Natural killer cell (primary cell): ENCODE measurements at regions not wholly inside any gene's neighbourhood (a gene's known extent, or its start where the extent isn't known, plus 50 kb on each side); places are given as distances from the start of the nearest gene placed in this dataset.

ENCODE experiments used
- ATAC-seq, 3 donors: fragments of 150-1000 bp in 2 of 3; fragments of 200-7000 bp in 1 of 3; cut with Tn5 transposase; 1 replicate in 1 of 3; 2 replicates in 2 of 3; pipeline ENCODE4 v1.10.0; 2021; ENCODE audit warnings: mild to moderate bottlenecking in 2 of 3, moderate library complexity in 2 of 3
- DNase-seq, 2 donors: peaks; one replicate each; pipeline versions ENCODE4 v3.0.0 to v3.0.0-alpha.2; 2013 to 2021; ENCODE audit warnings: mixed read lengths in 1 of 2
- H3K27ac ChIP-seq: one replicate; pipeline ENCODE4 v1.5.1; 2013; ENCODE audit warnings: mild to moderate bottlenecking, low read length
- H3K27me3 ChIP-seq: one replicate; pipeline ENCODE4 v1.6.1; 2013; ENCODE audit warnings: low read length; ENCODE audit not compliant: control insufficient read depth, insufficient read depth
- H3K36me3 ChIP-seq: one replicate; pipeline ENCODE4 v1.6.1; 2013; ENCODE audit warnings: low read length; ENCODE audit not compliant: control insufficient read depth, insufficient read depth
- H3K4me1 ChIP-seq: one replicate; pipeline ENCODE4 v1.6.1; 2013; ENCODE audit warnings: low read length; ENCODE audit not compliant: control insufficient read depth, insufficient read depth
- H3K4me3 ChIP-seq: one replicate; pipeline ENCODE4 v1.5.1; 2013; ENCODE audit warnings: low read length
- H3K9me3 ChIP-seq: one replicate; pipeline ENCODE4 v1.6.1; 2013; ENCODE audit warnings: low read length; ENCODE audit not compliant: control insufficient read depth, insufficient read depth
- H3K27ac Mint-ChIP-seq, 2 donors: one replicate each; pipeline ENCODE4 v1.8.0; 2022; ENCODE audit warnings: mild to moderate bottlenecking in 2 of 2, mixed read lengths in 2 of 2, moderate library complexity in 1 of 2
- H3K27me3 Mint-ChIP-seq, 2 donors: one replicate each; pipeline ENCODE4 v1.8.0; 2022; ENCODE audit warnings: low read depth in 2 of 2, mixed read lengths in 2 of 2
- H3K36me3 Mint-ChIP-seq: one replicate; pipeline ENCODE4 v1.8.0; 2022; ENCODE audit warnings: mixed read lengths
- H3K4me1 Mint-ChIP-seq, 2 donors: one replicate each; pipeline ENCODE4 v1.8.0; 2022; ENCODE audit warnings: mixed read lengths in 2 of 2
- H3K4me3 Mint-ChIP-seq: one replicate; pipeline ENCODE4 v1.8.0; 2022; ENCODE audit warnings: mild to moderate bottlenecking, moderate library complexity, mixed read lengths
- H3K9me3 Mint-ChIP-seq, 2 donors: one replicate each; pipeline ENCODE4 v1.8.0; 2022; ENCODE audit warnings: mixed read lengths in 2 of 2
- WGBS: methylation state at CpG from one replicate; pipeline ENCODE4 v1.1.7; 2013; ENCODE audit warnings: missing lambda C conversion rate; ENCODE audit not compliant: insufficient coverage; 5-methylcytosine and 5-hydroxymethylcytosine counted together
- intact Hi-C: fragments of 100-400 bp; cut with micrococcal nuclease; formaldehyde crosslinking; loops from one replicate; pipeline ENCODE4 v1.14.2; 2022
- TF ChIP-seq, protein P1 (sequence below): fragments of 200-600 bp; IDR thresholded peaks from one replicate; pipeline ENCODE4 v1.8.0; 2022; ENCODE audit warnings: antibody characterized with exemption

DNA sequence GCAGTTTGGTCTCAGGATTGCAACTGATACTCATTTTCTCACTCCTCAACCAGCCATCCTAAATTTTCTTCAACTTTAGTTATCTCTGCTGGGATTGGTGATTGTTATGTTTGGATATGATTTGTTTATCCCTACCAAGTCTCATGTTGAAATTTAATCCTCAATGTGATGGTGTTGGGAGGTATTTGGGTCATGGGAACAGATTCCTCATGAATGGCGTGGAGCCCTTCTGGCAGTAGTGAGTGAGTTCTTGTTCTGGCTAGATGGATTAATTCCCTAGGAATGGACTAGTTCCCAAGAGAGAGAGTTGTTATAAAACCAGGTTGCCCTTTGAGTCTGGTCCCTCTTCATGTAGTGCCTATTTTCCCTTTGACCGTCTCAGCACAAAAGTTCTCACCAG lies 399.9 kb downstream of the SQOR start:
- ATAC-seq (no peak), DNase-seq (no peak)
- H3K27ac ChIP-seq: no peak overlapping the region
- H3K9me3 ChIP-seq: no peaks in the 10 kb centered on the region
- WGBS: 91% methylated on average over 2 of the region's 2 CpGs
- Mint-ChIP-seq H3K4me3 (no peak overlapping the region), H3K36me3 (no peaks in the 10 kb centered on the region), H3K9me3 (peaks cover 3 to 15% of the 10 kb centered on the region in 2 donors), H3K27ac (no peak overlapping the region), H3K4me1 (no peaks in the 10 kb centered on the region), H3K27me3 (no peaks in the 10 kb centered on the region)
- H3K4me3 ChIP-seq: no peak overlapping the region
- intact Hi-C loops: no loop called here
- no peaks in the 10 kb centered on the region for H3K36me3 ChIP-seq
- TF ChIP-seq, protein P1, sequence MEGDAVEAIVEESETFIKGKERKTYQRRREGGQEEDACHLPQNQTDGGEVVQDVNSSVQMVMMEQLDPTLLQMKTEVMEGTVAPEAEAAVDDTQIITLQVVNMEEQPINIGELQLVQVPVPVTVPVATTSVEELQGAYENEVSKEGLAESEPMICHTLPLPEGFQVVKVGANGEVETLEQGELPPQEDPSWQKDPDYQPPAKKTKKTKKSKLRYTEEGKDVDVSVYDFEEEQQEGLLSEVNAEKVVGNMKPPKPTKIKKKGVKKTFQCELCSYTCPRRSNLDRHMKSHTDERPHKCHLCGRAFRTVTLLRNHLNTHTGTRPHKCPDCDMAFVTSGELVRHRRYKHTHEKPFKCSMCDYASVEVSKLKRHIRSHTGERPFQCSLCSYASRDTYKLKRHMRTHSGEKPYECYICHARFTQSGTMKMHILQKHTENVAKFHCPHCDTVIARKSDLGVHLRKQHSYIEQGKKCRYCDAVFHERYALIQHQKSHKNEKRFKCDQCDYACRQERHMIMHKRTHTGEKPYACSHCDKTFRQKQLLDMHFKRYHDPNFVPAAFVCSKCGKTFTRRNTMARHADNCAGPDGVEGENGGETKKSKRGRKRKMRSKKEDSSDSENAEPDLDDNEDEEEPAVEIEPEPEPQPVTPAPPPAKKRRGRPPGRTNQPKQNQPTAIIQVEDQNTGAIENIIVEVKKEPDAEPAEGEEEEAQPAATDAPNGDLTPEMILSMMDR: no peak
- H3K27me3 ChIP-seq: no peaks in the 10 kb centered on the region
- H3K4me1 ChIP-seq: no peaks in the 10 kb centered on the region

DNA sequence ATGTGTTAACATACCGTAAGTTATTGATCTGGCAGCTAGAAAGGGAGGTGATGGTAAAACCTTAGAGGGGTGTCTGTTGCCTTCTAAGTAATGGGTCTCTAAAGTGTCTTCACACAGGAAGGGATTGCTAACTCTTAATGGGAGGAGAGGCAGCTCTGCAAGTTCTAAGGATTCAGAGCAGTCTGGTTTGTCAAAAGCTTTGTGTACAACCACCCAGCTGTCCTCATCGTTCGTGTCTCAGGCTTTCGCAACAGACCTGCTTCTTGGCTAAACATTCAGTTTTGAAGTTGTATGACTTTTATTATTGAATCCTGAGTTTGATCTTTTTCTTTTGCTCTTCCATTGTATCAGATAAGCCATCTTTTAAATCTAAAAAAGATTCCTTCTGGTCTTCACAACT lies 404.9 kb downstream of the SQOR start:
- Histone ChIP-seq H3K4me3 (no peak overlapping the region), H3K27ac (no peak overlapping the region), H3K9me3 (no peaks in the 10 kb centered on the region), H3K27me3 (no peaks in the 10 kb centered on the region), H3K4me1 (no peaks in the 10 kb centered on the region), H3K36me3 (no peaks in the 10 kb centered on the region)
- ATAC-seq (no peak), DNase-seq (no peak)
- Mint-ChIP-seq H3K27ac (no peak overlapping the region), H3K4me3 (no peak overlapping the region), H3K27me3 (no peaks in the 10 kb centered on the region), H3K36me3 (no peaks in the 10 kb centered on the region), H3K9me3 (peaks cover 0 to 10% of the 10 kb centered on the region in 2 donors), H3K4me1 (no peaks in the 10 kb centered on the region)
- 71% methylated on average over 4 of the region's 4 CpGs for WGBS
- TF ChIP-seq, protein P1: no peak
- intact Hi-C loops: no loop called here

DNA sequence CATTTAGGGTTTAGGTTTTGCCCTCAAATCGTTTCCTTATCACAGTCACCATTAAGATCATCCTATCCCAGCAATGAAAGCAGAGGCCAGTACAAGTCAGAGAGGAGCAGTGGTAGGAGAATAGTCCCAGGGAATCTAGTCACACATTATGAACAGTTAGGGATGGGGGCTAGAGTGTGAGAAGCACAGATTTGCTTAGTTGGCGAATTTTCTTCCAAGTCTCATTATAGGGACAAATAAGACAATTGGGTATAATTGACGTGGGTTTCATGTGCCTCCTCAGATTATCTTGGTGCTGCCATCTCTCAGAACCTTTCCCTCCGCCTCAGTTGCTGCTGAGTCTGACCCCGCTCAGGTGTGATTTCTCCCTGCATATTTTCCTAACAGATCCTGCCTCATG lies 407.1 kb downstream of the SQOR start:
- Mint-ChIP-seq H3K4me3 (no peak overlapping the region), H3K27ac (no peak overlapping the region), H3K9me3 (peaks cover 3 to 17% of the 10 kb centered on the region in 2 donors), H3K36me3 (no peaks in the 10 kb centered on the region), H3K4me1 (no peaks in the 10 kb centered on the region), H3K27me3 (no peaks in the 10 kb centered on the region)
- H3K36me3 ChIP-seq: no peaks in the 10 kb centered on the region
- no peak for ATAC-seq
- H3K27me3 ChIP-seq: no peaks in the 10 kb centered on the region
- WGBS: 86% methylated on average over 5 of the region's 5 CpGs
- TF ChIP-seq, protein P1: no peak
- no peaks in the 10 kb centered on the region for H3K4me1 ChIP-seq
- H3K4me3 ChIP-seq: no peak overlapping the region
- no peak for DNase-seq
- intact Hi-C loops: no loop called here
- H3K27ac ChIP-seq: no peak overlapping the region
- no peaks in the 10 kb centered on the region for H3K9me3 ChIP-seq

DNA sequence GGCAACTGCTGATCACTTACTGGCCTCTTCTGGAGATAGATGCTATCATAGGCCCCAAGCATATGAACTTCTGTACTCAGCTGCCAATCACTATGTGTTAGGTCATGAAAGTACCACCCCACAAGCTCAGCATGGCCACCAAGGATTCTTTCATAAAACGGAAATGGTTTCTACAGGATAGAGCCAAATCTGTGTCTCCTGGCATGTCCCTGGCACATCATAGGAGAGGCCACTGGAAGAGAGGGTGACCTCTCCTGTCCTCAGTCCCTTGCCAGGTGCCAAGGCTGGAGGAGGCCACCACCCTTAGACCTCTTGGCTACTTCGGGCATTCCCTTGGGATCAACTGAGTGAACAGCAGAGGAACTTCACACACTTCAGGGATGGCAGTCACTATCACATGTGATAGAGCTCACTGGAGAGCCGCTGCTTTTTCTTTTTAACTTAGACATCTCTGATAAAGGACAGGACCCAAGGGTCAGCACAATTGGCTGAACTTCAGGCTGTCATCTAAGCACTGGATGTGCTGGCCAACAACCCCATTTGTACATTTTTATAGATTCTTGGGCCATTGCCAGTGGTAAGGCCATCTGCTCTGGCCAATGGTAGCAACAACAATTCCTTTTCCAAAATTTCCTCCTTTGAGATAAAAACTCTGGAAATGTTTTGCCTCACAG lies 425.2 kb downstream of the SQOR start:
- H3K36me3 Mint-ChIP-seq: no peaks in the 10 kb centered on the region
- intact Hi-C loops: no loop called here
- peaks cover 4% of the 10 kb centered on the region in 2 donors for H3K9me3 Mint-ChIP-seq
- H3K4me3 Mint-ChIP-seq: no peak overlapping the region
- Histone ChIP-seq H3K9me3 (peaks cover 9% of the 10 kb centered on the region), H3K4me3 (no peak overlapping the region), H3K4me1 (no peaks in the 10 kb centered on the region), H3K36me3 (no peaks in the 10 kb centered on the region), H3K27ac (no peak overlapping the region), H3K27me3 (no peaks in the 10 kb centered on the region)
- no peak overlapping the region for H3K27ac Mint-ChIP-seq
- ATAC-seq (no peak), DNase-seq (no peak)
- H3K27me3 Mint-ChIP-seq: no peaks in the 10 kb centered on the region
- no peaks in the 10 kb centered on the region for H3K4me1 Mint-ChIP-seq
- TF ChIP-seq, protein P1: no peak
- 80% methylated on average over 3 of the region's 3 CpGs for WGBS
